Uterus (tissue), 3 donors: ENCODE measurements at regions not wholly inside any gene's neighbourhood (a gene's known extent, or its start where the extent isn't known, plus 50 kb on each side); places are given as distances from the start of the nearest gene placed in this dataset.
"Not testable (repeated sequence)": the region's sequence is repeated elsewhere in the genome, so short reads cannot be mapped to it uniquely, and the experiment has no call there.

Experiments
- DNase-seq, 2 donors: peaks; one replicate each; pipeline ENCODE4 v3.0.0-alpha.2; 2019 to 2020
- H3K27ac ChIP-seq, 2 donors: fragments of 200-600 bp; sonication (generic); 1 replicate in 1 of 2; 2 replicates in 1 of 2; pipeline ENCODE4 v1.5.1; 2016 to 2018
- H3K27me3 ChIP-seq, 2 donors: fragments of 200-600 bp; sonication (generic); one replicate each; pipeline ENCODE4 v1.5.1; 2018 to 2019; ENCODE audit warnings: control low read depth in 1 of 2
- H3K36me3 ChIP-seq, 2 donors: fragments of 200-600 bp; sonication (generic); one replicate each; pipeline ENCODE4 v1.5.1; 2019; ENCODE audit warnings: control low read depth in 1 of 2
- H3K4me1 ChIP-seq, 2 donors: fragments of 200-600 bp; sonication (generic); one replicate each; pipeline ENCODE4 v1.5.1; 2018 to 2019; ENCODE audit warnings: control low read depth in 1 of 2
- H3K4me3 ChIP-seq, 2 donors: fragments of 200-600 bp; sonication (generic); 1 replicate in 1 of 2; 2 replicates in 1 of 2; pipeline ENCODE4 v1.5.1; 2018 to 2019; ENCODE audit warnings: mild to moderate bottlenecking in 1 of 2
- H3K9me3 ChIP-seq, 2 donors: fragments of 200-600 bp; sonication (generic); one replicate each; pipeline ENCODE4 v1.5.1; 2019; ENCODE audit warnings: control low read depth in 1 of 2
- POLR2A ChIP-seq, 2 donors: fragments of 450-650 bp; IDR thresholded peaks; one replicate each; pipeline ENCODE4 v1.6.1; 2016; ENCODE audit warnings: antibody characterized with exemption in 2 of 2, mild to moderate bottlenecking in 1 of 2, moderate library complexity in 1 of 2
- intact Hi-C: fragments of 100-400 bp; cut with DNase I; formaldehyde crosslinking; loops from one replicate; pipeline ENCODE4 v1.15.1; 2023; ENCODE audit warnings: low total_unique reads
- TF ChIP-seq, protein P1 (sequence below), 4 experiments: fragments of 200-600 bp in 2 of 4; fragments of 450-650 bp in 2 of 4; sonication (generic) in 2 of 4; IDR thresholded peaks; one replicate each; pipeline ENCODE4 v1.5.1; 2016 to 2019; ENCODE audit warnings: antibody characterized with exemption in 4 of 4, mild to moderate bottlenecking in 2 of 4, moderate library complexity in 1 of 4
- donor health status: DM: yes; HTN: yes; CAD: no.

DNA sequence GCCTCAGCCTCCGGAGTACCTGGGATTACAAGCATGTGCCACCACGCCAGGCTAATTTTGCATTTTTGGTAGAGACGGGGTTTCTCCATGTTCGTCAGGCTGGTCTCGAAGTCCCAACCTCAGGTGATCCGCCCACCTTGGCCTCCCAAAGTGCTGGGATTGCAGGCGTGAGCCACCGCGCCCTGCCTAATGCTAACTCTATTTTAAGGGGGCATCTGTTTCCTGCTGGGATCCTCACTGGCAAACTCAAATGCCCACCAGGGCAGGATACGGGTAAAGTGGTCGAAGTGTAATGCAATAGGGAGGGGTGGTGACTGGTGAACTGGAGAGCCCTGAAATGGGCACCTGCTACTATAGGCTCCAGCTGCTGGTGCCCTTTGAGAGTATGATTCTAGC is 131.9 kb upstream of the ZNF217 start:
- Histone ChIP-seq H3K9me3 (no peaks in the 10 kb centered on the region), H3K4me3 (no peak overlapping the region), H3K27ac (no peak overlapping the region), H3K4me1 (no peaks in the 10 kb centered on the region), H3K36me3 (no peaks in the 10 kb centered on the region), H3K27me3 (no peaks in the 10 kb centered on the region)
- TF ChIP-seq, protein P1, sequence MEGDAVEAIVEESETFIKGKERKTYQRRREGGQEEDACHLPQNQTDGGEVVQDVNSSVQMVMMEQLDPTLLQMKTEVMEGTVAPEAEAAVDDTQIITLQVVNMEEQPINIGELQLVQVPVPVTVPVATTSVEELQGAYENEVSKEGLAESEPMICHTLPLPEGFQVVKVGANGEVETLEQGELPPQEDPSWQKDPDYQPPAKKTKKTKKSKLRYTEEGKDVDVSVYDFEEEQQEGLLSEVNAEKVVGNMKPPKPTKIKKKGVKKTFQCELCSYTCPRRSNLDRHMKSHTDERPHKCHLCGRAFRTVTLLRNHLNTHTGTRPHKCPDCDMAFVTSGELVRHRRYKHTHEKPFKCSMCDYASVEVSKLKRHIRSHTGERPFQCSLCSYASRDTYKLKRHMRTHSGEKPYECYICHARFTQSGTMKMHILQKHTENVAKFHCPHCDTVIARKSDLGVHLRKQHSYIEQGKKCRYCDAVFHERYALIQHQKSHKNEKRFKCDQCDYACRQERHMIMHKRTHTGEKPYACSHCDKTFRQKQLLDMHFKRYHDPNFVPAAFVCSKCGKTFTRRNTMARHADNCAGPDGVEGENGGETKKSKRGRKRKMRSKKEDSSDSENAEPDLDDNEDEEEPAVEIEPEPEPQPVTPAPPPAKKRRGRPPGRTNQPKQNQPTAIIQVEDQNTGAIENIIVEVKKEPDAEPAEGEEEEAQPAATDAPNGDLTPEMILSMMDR (IDR thresholded peaks at IDR 0.05): no peak
- TF ChIP-seq POLR2A (IDR thresholded peaks at IDR 0.05): no peak
- DNase-seq: no peak
- intact Hi-C loops: no loop called here

GRCh38 chr20:53723621-53724020 is 130.0 kb upstream of the ZNF217 start:
- H3K4me1 ChIP-seq: no peaks in the 10 kb centered on the region
- no peak overlapping the region for H3K4me3 ChIP-seq
- H3K9me3 ChIP-seq: no peaks in the 10 kb centered on the region
- H3K27me3 ChIP-seq: no peaks in the 10 kb centered on the region
- TF ChIP-seq POLR2A (IDR thresholded peaks at IDR 0.05): no peak
- TF ChIP-seq, protein P1 (IDR thresholded peaks at IDR 0.05): no peak
- intact Hi-C loops: no loop called here
- H3K27ac ChIP-seq: no peak overlapping the region
- H3K36me3 ChIP-seq: no peaks in the 10 kb centered on the region
- no peak for DNase-seq

DNA sequence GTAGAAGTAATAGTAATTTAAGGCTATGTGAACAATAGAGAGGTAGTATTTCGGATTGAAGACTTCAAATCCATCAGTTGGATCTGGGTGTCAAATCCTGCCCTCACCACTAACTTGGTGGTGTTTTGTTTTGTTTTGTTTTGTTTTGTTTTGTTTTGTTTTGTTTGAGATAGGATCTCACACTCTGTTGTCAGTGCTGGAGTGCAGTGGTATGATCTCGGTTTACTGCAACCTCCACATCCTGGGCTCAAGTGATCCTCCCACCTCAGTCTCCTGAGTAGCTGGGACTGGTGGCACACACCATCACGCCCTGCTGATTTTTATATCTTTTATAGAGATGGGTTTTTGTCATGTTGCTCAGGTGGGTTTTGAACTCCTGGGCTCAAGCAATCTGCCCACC is 129.4 kb upstream of the ZNF217 start:
- intact Hi-C loops: no loop called here
- DNase-seq: no peak

GRCh38 chr20:53722515-53723036 is 128.9 kb upstream of the ZNF217 start:
- Histone ChIP-seq H3K27me3 (no peaks in the 10 kb centered on the region), H3K9me3 (no peaks in the 10 kb centered on the region), H3K4me3 (no peak overlapping the region), H3K36me3 (no peaks in the 10 kb centered on the region), H3K27ac (no peak overlapping the region), H3K4me1 (no peaks in the 10 kb centered on the region)
- no peak for DNase-seq
- intact Hi-C loops: no loop called here
- TF ChIP-seq POLR2A (IDR thresholded peaks at IDR 0.05): no peak
- TF ChIP-seq, protein P1 (IDR thresholded peaks at IDR 0.05): no peak

More for the DNA sequence above, 129.4 kb upstream of the ZNF217 start:
- no peak overlapping the region for H3K27ac ChIP-seq
- TF ChIP-seq, protein P1 (IDR thresholded peaks at IDR 0.05): no peak
- TF ChIP-seq POLR2A (IDR thresholded peaks at IDR 0.05): no peak
- no peaks in the 10 kb centered on the region for H3K4me1 ChIP-seq
- H3K4me3 ChIP-seq: no peak overlapping the region
- H3K36me3 ChIP-seq: no peaks in the 10 kb centered on the region
- no peaks in the 10 kb centered on the region for H3K9me3 ChIP-seq
- no peaks in the 10 kb centered on the region for H3K27me3 ChIP-seq

DNA sequence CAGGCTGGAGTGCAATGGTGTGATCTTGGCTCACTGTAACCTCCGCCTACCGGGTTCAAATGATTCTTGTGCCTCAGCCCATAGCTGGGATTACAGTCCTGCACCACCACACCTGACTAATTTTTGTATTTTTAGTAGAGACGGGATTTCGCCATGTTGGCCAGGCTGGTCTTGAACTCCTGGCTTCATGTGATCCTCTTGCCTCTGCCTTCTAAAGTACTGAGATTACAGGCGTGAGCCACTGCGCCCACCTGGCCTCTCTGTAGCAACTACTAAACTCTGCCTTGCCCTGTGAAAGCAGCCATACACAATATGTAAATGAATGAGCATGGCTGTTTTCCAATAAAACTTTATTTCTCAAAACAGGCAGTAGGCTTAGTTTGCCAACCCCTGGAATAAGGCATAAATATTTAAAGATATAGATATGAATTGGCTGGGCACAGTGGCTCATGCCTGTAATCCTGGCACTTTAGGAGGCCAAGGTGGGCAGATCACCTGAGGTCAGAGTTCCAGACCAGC is 127.9 kb upstream of the ZNF217 start:
- H3K9me3 ChIP-seq, DNase-seq, H3K27ac ChIP-seq, intact Hi-C loops, H3K36me3 ChIP-seq, H3K4me3 ChIP-seq, H3K4me1 ChIP-seq, H3K27me3 ChIP-seq: not testable (repeated sequence)

GRCh38 chr20:53719171-53719803 is 125.6 kb upstream of the ZNF217 start:
- intact Hi-C loops, H3K27ac ChIP-seq, H3K9me3 ChIP-seq, DNase-seq, H3K4me1 ChIP-seq, H3K4me3 ChIP-seq, H3K27me3 ChIP-seq, H3K36me3 ChIP-seq: not testable (repeated sequence)
